Neural cell (in vitro differentiated cells): ENCODE measurements at regions not wholly inside any gene's neighbourhood (a gene's known extent, or its start where the extent isn't known, plus 50 kb on each side); places are given as distances from the start of the nearest gene placed in this dataset.

ENCODE experiments used
- H2AFZ ChIP-seq: fragments of 200-600, 300-800 bp; sonication (generic), shearing (Covaris generic); 2 replicates; pipeline ENCODE4 v1.6.0; 2014; ENCODE audit warnings: low read depth, mild to moderate bottlenecking, antibody characterized with exemption, low read length, moderate library complexity
- H3F3A ChIP-seq: fragments of 200-600 bp; shearing (Covaris generic); 2 replicates; pipeline ENCODE4 v1.6.1; 2016; ENCODE audit warnings: mild to moderate bottlenecking, moderate library complexity, mixed read lengths, antibody characterized with exemption, low read length; ENCODE audit not compliant: insufficient read depth, poor library complexity, severe bottlenecking
- H3K27ac ChIP-seq: fragments of 200-600, 300-800 bp; sonication (generic), shearing (Covaris generic); 2 replicates; pipeline ENCODE4 v1.5.1; 2014; ENCODE audit warnings: mild to moderate bottlenecking, low read length, moderate library complexity
- H3K27me3 ChIP-seq: fragments of 300-800, 200-600 bp; sonication (generic), shearing (Covaris generic); 2 replicates; pipeline ENCODE4 v1.6.0; 2014; ENCODE audit warnings: mild to moderate bottlenecking, low read depth, low read length, moderate library complexity; ENCODE audit not compliant: insufficient read depth
- H3K36me3 ChIP-seq: fragments of 300-800, 200-600 bp; sonication (generic), shearing (Covaris generic); 2 replicates; pipeline ENCODE4 v1.5.1; 2014; ENCODE audit warnings: mild to moderate bottlenecking, antibody characterized with exemption, low read length, moderate library complexity; ENCODE audit not compliant: insufficient read depth
- H3K4me2 ChIP-seq: fragments of 300-800, 200-600 bp; sonication (generic), shearing (Covaris generic); 2 replicates; pipeline ENCODE4 v1.6.0; 2014; ENCODE audit warnings: mild to moderate bottlenecking, low read length
- H3K4me3 ChIP-seq: fragments of 300-800, 200-600 bp; sonication (generic), shearing (Covaris generic); 2 replicates; pipeline ENCODE4 v1.5.1; 2014; ENCODE audit warnings: mild to moderate bottlenecking, low read length, moderate library complexity
- H3K79me2 ChIP-seq: fragments of 200-600 bp; shearing (Covaris generic); replicated peaks from 2 replicates; pipeline ENCODE4 v1.6.0; 2014; ENCODE audit warnings: mild to moderate bottlenecking, low read length, moderate library complexity; ENCODE audit not compliant: insufficient read depth
- H3K9ac ChIP-seq: fragments of 300-800, 200-600 bp; sonication (generic), shearing (Covaris generic); 2 replicates; pipeline ENCODE4 v1.6.1; 2016; ENCODE audit warnings: mild to moderate bottlenecking, low read length, mixed read lengths
- H3K9me2 ChIP-seq: fragments of 200-600 bp; shearing (Covaris generic); 2 replicates; pipeline ENCODE4 v1.6.1; 2016; ENCODE audit warnings: mild to moderate bottlenecking, low read length, mixed read lengths; ENCODE audit not compliant: insufficient read depth
- H3K9me3 ChIP-seq: fragments of 200-600, 300-800 bp; sonication (generic), shearing (Covaris generic); 2 replicates; pipeline ENCODE4 v1.6.1; 2016; ENCODE audit warnings: mild to moderate bottlenecking, mixed run types, low read length, moderate library complexity, mixed read lengths
- H4K20me1 ChIP-seq: fragments of 200-600 bp; shearing (Covaris generic); 2 replicates; pipeline ENCODE4 v1.6.1; 2016; ENCODE audit warnings: mild to moderate bottlenecking, mixed run types; ENCODE audit not compliant: insufficient read depth
- CTCF ChIP-seq: fragments of 450-650 bp; IDR thresholded peaks from 2 replicates; pipeline ENCODE4 v1.5.1; 2014; ENCODE audit warnings: antibody characterized with exemption, mild to moderate bottlenecking, moderate library complexity; ENCODE audit not compliant: poor library complexity, severe bottlenecking
- EP300 ChIP-seq: fragments of 450-650 bp; conservative IDR thresholded peaks from 2 replicates; pipeline ENCODE4 v1.6.1; 2014; ENCODE audit warnings: antibody characterized with exemption, mild to moderate bottlenecking, moderate library complexity; ENCODE audit not compliant: poor library complexity, severe bottlenecking
- EZH2 ChIP-seq: fragments of 200-600, 300-800 bp; shearing (Covaris generic), sonication (generic); IDR thresholded peaks from 2 replicates; pipeline ENCODE4 v1.6.1; 2014; ENCODE audit warnings: antibody characterized with exemption, low read length, borderline replicate concordance, mild to moderate bottlenecking; ENCODE audit not compliant: insufficient read depth, poor library complexity, severe bottlenecking
- MXI1 ChIP-seq: fragments of 450-650 bp; conservative IDR thresholded peaks from 2 replicates; pipeline ENCODE4 v1.6.1; 2014; ENCODE audit warnings: antibody characterized with exemption, mild to moderate bottlenecking; ENCODE audit not compliant: poor library complexity, severe bottlenecking
- POLR2AphosphoS5 ChIP-seq: IDR thresholded peaks from 2 replicates; pipeline ENCODE4 v1.6.1; 2012
- RAD21 ChIP-seq: fragments of 450-650 bp; conservative IDR thresholded peaks from 2 replicates; pipeline ENCODE4 v1.6.1; 2014; ENCODE audit warnings: antibody characterized with exemption, mild to moderate bottlenecking, moderate library complexity
- SMC3 ChIP-seq: fragments of 450-650 bp; conservative IDR thresholded peaks from 2 replicates; pipeline ENCODE4 v1.6.1; 2014; ENCODE audit warnings: antibody characterized with exemption, mild to moderate bottlenecking, moderate library complexity; ENCODE audit not compliant: poor library complexity
- TAF1 ChIP-seq: IDR thresholded peaks from 2 replicates; pipeline ENCODE4 v1.6.1; 2012; ENCODE audit warnings: low read depth
- TF ChIP-seq, protein P1 (sequence below): IDR thresholded peaks from 2 replicates; pipeline ENCODE4 v1.6.1; 2012; ENCODE audit warnings: borderline replicate concordance

DNA sequence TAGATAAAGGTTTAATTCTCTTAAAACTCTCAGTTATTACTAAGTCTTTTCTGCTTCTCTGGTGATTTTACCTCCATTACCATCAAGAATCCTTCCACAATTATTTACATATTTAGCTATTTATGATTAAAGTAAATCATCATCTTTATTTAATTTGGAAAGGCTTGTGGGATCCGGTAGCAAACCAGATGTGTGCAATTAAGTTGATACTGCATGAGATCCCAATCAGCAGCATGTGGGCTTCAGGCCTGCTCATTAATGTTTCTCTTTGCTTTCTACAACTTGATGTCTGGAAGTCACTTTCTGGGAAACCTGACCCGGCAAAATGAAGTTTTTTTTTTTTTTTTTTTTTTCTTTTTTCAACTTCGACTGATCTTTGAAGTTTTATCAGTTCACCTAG lies 558.4 kb upstream of the ANO5 start:
- no peaks in the 10 kb centered on the region for H3K9me3 ChIP-seq
- H3K9me2 ChIP-seq: no peaks in the 10 kb centered on the region
- no peak overlapping the region for H3K9ac ChIP-seq
- no peaks in the 10 kb centered on the region for H3F3A ChIP-seq
- TF ChIP-seq SMC3 (no peak), EZH2 (no peak), TAF1 (no peak), CTCF (no peak), RAD21 (no peak), EP300 (no peak)
- H2AFZ ChIP-seq: no peak overlapping the region
- no peaks in the 10 kb centered on the region for H3K27me3 ChIP-seq
- no peak overlapping the region for H3K4me3 ChIP-seq
- no peaks in the 10 kb centered on the region for H4K20me1 ChIP-seq
- H3K27ac ChIP-seq: no peak overlapping the region
- H3K79me2 ChIP-seq: no peaks in the 10 kb centered on the region
- H3K4me2 ChIP-seq: no peak overlapping the region
- H3K36me3 ChIP-seq: no peaks in the 10 kb centered on the region

DNA sequence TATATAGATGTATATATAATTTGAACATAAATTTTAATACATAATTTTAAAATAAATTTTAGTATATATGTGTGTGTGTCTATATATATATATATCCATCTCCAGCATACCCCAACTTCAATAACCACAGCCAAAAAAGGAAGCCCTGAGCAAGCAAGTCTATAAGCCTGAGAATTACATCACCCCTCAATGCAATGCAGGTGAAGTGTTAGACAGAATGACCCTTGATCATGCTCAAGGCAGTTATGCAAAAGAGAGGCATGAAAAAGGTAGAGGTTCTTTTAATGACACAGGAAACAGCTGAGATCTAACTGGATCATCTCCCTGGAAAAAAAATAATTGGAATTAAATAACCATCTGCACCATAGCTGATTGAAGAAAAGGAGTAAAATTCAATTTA lies 557.9 kb upstream of the ANO5 start:
- no peak for TF ChIP-seq EZH2
- no peak for TF ChIP-seq TAF1
- no peak for TF ChIP-seq EP300
- no peak for TF ChIP-seq RAD21
- no peak for TF ChIP-seq CTCF
- TF ChIP-seq SMC3: no peak
- TF ChIP-seq MXI1: no peak
- TF ChIP-seq, protein P1, sequence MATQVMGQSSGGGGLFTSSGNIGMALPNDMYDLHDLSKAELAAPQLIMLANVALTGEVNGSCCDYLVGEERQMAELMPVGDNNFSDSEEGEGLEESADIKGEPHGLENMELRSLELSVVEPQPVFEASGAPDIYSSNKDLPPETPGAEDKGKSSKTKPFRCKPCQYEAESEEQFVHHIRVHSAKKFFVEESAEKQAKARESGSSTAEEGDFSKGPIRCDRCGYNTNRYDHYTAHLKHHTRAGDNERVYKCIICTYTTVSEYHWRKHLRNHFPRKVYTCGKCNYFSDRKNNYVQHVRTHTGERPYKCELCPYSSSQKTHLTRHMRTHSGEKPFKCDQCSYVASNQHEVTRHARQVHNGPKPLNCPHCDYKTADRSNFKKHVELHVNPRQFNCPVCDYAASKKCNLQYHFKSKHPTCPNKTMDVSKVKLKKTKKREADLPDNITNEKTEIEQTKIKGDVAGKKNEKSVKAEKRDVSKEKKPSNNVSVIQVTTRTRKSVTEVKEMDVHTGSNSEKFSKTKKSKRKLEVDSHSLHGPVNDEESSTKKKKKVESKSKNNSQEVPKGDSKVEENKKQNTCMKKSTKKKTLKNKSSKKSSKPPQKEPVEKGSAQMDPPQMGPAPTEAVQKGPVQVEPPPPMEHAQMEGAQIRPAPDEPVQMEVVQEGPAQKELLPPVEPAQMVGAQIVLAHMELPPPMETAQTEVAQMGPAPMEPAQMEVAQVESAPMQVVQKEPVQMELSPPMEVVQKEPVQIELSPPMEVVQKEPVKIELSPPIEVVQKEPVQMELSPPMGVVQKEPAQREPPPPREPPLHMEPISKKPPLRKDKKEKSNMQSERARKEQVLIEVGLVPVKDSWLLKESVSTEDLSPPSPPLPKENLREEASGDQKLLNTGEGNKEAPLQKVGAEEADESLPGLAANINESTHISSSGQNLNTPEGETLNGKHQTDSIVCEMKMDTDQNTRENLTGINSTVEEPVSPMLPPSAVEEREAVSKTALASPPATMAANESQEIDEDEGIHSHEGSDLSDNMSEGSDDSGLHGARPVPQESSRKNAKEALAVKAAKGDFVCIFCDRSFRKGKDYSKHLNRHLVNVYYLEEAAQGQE: no peak
- TF ChIP-seq POLR2AphosphoS5: no peak
- Histone ChIP-seq H3K9ac (no peak overlapping the region), H4K20me1 (no peaks in the 10 kb centered on the region), H3K4me2 (no peak overlapping the region), H3K27ac (no peak overlapping the region), H2AFZ (no peak overlapping the region), H3K36me3 (no peaks in the 10 kb centered on the region), H3K79me2 (no peaks in the 10 kb centered on the region), H3K27me3 (no peaks in the 10 kb centered on the region), H3K9me2 (no peaks in the 10 kb centered on the region), H3K4me3 (no peak overlapping the region), H3K9me3 (no peaks in the 10 kb centered on the region), H3F3A (no peaks in the 10 kb centered on the region)
